GM12891 (cell line): ENCODE measurements at regions not wholly inside any gene's neighbourhood (a gene's known extent, or its start where the extent isn't known, plus 50 kb on each side); places are given as distances from the start of the nearest gene placed in this dataset.
A peak's percentile ranks its signal among the peaks of the same experiment; 100 is the strongest.

Source experiments
- DNase-seq: peaks from one replicate; pipeline ENCODE4 v3.0.0; 2011; ENCODE audit warnings: low spot score; ENCODE audit not compliant: insufficient read length
- FAIRE-seq: peaks from 2 replicates; lab custom pipeline; 2011; peaks lifted over from hg19 to GRCh38; lab: Jason Lieb, UNC
- PAX5 ChIP-seq: IDR thresholded peaks from 2 replicates; pipeline ENCODE4 v1.6.1; 2011; ENCODE audit warnings: low read length, moderate library complexity, mild to moderate bottlenecking; ENCODE audit not compliant: insufficient read depth, severe bottlenecking
- POLR2A ChIP-seq: IDR thresholded peaks from 2 replicates; pipeline ENCODE4 v1.6.1; 2011; ENCODE audit warnings: low read depth, low read length, control low read depth
- POLR2AphosphoS5 ChIP-seq: IDR thresholded peaks from 2 replicates; pipeline ENCODE4 v1.6.1; 2011; ENCODE audit warnings: low read depth, low read length, control low read depth
- POU2F2 ChIP-seq: IDR thresholded peaks from 2 replicates; pipeline ENCODE4 v1.6.1; 2011; ENCODE audit warnings: low read depth, mild to moderate bottlenecking, control low read depth, low read length, moderate library complexity
- SPI1 ChIP-seq: IDR thresholded peaks from 2 replicates; pipeline ENCODE4 v1.6.1; 2011; ENCODE audit warnings: low read depth, low read length, control low read depth
- TAF1 ChIP-seq: IDR thresholded peaks from 2 replicates; pipeline ENCODE4 v1.6.1; 2011; ENCODE audit warnings: low read depth, low read length, control low read depth

GRCh38 chr11:91326280-91326679, 898.3 kb upstream of the FAT3 start:
- FAIRE-seq (no peak), DNase-seq (no peak)
- TF ChIP-seq POLR2A (no peak), POU2F2 (no peak), SPI1 (no peak), PAX5 (no peak), POLR2AphosphoS5 (no peak), TAF1 (no peak)

DNA sequence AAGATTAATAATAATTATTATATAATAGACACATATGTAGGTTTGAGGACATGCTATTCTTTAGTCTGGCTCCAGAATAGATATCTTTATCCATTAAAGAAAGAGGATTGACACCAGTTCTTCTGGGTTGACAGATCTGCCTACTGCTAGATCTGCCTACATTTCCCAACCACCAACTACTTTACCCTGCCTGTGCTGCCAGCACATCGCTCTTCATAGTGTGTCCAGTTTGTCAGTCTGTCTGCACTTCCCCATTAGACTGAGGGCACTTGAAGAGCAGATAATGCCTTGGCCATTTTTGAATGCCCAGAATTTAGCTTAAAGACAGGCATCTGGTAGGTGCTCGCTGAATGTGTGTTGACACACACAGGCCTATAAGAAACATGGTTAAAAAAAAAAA, 910.1 kb upstream of the FAT3 start:
- FAIRE-seq (no peak), DNase-seq (no peak)
- TF ChIP-seq POU2F2 (no peak), SPI1 (no peak), POLR2A (no peak), POLR2AphosphoS5 (no peak), TAF1 (no peak), PAX5 (no peak)

DNA sequence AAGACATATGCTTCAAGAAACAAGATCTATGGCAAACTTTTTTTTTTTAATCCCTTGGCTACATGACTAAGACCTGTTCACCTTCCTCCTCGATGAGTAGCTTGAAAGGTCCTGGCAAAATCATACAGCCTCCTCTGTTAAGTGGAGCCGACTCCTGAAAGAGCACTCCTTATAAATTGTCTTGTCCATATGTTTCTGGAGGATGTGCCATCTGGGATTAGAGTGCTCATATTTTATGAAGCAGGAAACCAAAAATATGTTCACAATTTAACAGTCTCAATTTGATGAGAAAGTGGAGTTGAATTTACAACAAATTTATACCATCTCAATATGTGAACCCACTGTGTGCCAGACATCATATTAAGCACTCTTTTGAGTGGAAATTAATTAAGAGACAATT, 912.1 kb upstream of the FAT3 start:
- TF ChIP-seq POLR2AphosphoS5 (no peak), PAX5 (no peak), SPI1 (no peak), TAF1 (no peak), POU2F2 (no peak), POLR2A (no peak)
- FAIRE-seq = no peak
- no peak for DNase-seq

DNA sequence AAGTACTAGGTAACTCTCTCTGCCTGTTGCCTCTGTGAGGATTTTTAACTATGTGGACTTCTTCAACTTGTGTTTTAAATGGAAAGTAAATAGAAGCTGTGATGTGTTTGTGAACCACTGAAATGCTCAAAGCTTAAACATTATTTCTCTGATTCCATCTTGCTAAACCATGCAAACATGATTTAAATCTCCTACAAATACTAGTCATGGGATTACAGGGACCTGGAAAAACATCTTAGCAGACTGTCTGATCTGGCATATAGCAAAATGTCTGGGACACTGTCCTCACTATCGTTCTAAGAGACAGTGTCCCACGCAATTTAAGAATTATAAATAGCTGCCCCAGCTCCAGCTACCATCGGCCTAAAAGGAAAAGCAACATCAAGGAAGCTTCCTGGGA, 914.5 kb upstream of the FAT3 start:
- FAIRE-seq (no peak), DNase-seq (no peak)
- no peak for TF ChIP-seq POU2F2
- TF ChIP-seq POLR2A = no peak
- TF ChIP-seq TAF1 = no peak
- TF ChIP-seq POLR2AphosphoS5 = no peak
- TF ChIP-seq PAX5 = no peak
- TF ChIP-seq SPI1 = no peak

- no peak for TF ChIP-seq POU2F2
- TF ChIP-seq TAF1 = no peak
- no peak for TF ChIP-seq POLR2AphosphoS5
- TF ChIP-seq SPI1 = no peak
- no peak for TF ChIP-seq POLR2A
- no peak for TF ChIP-seq PAX5
- DNase-seq (no peak), FAIRE-seq (no peak)
Measured at GRCh38 chr11:91308069-91308468, 916.5 kb upstream of the FAT3 start.

DNA sequence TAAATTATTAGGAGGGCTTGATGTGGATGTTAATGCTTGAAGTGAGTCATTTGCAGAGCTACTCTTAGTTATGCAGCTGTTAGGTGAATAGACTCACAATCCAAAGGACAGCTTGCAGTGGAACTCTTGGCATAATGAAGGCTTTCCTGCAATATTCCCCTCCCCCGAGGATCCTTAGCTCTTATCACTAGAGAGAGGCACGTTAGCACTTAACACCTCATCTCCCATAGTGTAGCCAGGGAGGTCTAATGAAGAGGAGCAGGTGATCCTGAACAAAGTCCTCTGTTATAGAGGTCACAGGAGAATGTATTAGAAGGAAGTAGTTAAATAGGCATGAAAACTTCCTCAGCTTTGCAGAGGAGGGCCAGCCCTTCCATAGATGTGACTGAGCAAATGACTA, 919.2 kb upstream of the FAT3 start:
- DNase-seq (no peak), FAIRE-seq (no peak)
- TF ChIP-seq POLR2AphosphoS5 (no peak), POU2F2 (no peak), SPI1 (no peak), PAX5 (no peak), TAF1 (no peak), POLR2A (no peak)

DNA sequence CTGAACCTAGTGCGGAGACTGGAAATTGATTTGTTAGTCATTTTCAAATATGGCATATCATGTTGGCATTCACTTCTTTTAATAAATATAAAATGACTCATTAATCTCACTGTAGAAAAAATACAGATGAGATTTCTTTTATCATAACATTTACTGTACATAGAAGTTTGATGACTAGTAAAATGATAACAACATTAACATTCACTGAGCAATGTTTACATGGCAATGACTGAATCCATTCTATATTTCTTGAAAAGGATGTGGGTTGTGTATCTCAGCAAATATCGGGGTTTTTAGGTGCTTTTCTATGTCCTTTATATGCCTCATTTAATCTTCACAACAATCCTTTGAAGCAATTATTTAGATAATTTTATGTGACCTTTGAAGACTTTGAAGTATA, 920.9 kb upstream of the FAT3 start:
- no peak for FAIRE-seq
- DNase-seq = no peak
- TF ChIP-seq TAF1 (no peak), POU2F2 (no peak), POLR2A (no peak), SPI1 (no peak), PAX5 (no peak), POLR2AphosphoS5 (no peak)

DNA sequence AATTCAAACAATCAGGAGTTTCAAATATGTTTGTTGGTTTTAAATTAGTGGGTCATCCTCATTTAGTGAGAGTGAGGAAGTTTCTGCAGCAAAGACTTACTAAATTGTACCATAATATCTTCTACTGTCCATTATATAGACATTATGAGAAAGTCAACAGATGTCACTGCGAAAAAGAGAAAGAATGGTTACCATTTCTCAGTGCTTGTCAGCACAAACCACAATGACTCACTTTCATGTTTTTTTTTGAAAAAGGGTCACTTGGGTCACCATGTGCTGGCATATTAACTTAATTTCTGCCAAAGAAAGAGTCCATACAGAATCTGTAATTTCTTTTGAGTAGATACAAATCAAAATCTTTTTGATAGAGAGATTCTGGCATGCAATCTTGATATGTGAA, 924.6 kb upstream of the FAT3 start:
- FAIRE-seq = no peak
- no peak for TF ChIP-seq POLR2A
- TF ChIP-seq PAX5 = no peak
- no peak for DNase-seq

DNA sequence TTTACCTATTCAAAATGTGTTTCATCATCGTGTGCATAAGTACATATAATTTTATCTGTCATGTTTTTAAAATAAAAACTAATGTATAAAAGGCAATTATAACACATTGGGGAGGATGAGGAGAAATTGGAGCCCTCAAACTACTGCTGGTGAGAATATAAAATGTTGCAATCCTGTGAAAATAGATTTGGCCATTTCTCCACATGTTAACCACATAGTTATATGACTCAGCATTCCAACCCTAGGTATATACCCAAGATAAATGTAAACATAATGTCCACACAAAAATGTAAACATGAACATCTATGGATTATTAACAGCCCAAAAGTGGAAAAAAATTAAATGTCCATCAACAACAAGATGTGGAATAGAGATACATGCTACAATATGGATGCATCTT, 928.0 kb upstream of the FAT3 start:
- DNase-seq (no peak), FAIRE-seq (no peak)
- TF ChIP-seq POLR2AphosphoS5 (no peak), POU2F2 (no peak), PAX5 (no peak), TAF1 (no peak), POLR2A (no peak), SPI1 (no peak)

DNA sequence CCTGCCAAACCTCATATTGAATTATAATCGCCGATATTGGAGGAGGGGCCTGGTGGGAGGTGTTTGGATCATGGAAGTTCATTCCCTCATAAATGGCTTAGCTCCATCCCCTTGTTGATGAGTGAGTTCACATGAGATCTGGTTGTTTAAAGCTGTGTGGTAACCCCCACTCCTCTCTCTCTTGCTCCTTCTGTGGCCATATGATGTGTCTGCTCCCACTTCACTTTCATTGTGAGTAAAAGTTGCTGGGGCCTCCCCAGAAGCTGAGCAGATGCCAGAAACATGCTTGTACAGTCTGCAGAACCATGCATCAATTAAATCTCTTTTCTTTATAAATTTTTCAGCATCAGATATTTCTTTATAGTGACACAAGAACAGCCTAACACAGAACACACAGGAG, 929.0 kb upstream of the FAT3 start:
- TF ChIP-seq POLR2A = no peak
- TF ChIP-seq POU2F2 = no peak
- 0 out of 2 replicates have a peak, but pooled peaks have one; percentile 2 for TF ChIP-seq SPI1
- FAIRE-seq (no peak), DNase-seq (no peak)

GRCh38 chr11:91293119-91293518, 931.5 kb upstream of the FAT3 start:
- TF ChIP-seq TAF1 = no peak
- peak; percentile 69 for TF ChIP-seq SPI1
- FAIRE-seq = no peak
- DNase-seq = no peak
